ENCODE measurements at regions not wholly inside any gene's neighbourhood (a gene's known extent, or its start where the extent isn't known, plus 50 kb on each side); places are given as distances from the start of the nearest gene placed in this dataset.

- Histone ChIP-seq H2AFZ (ENCODE audit: low read length) (no peak overlapping the region), H4K91ac (replicated peaks; ENCODE audit: insufficient read length, low read length) (no peak overlapping the region), H2BK5ac (ENCODE audit: low read depth, low read length) (no peak overlapping the region), H4K20me1 (replicated peaks in 1 of 2; ENCODE audit: control insufficient read depth in 1 of 2, insufficient read depth in 2 of 2, low read length in 2 of 2) (no peaks in the 10 kb centered on the region), H2BK15ac (ENCODE audit: low read length) (no peak overlapping the region), H2AK5ac (ENCODE audit: low read depth, low read length) (no peak overlapping the region), H4K5ac (ENCODE audit: insufficient read length, low read depth, low read length) (no peak overlapping the region), H3K4ac (replicated peaks; ENCODE audit: insufficient read length, low read depth, low read length) (no peak overlapping the region), H3K18ac (ENCODE audit: extremely low read depth, low read length) (no peak overlapping the region), H3K9ac (replicated peaks in 1 of 4; ENCODE audit: extremely low read depth in 1 of 4, low read depth in 3 of 4, low read length in 3 of 4) (no peak overlapping the region), H3K23ac (ENCODE audit: insufficient read length) (no peak overlapping the region), H3K79me2 (ENCODE audit: control insufficient read depth in 1 of 2, insufficient read depth in 2 of 2, low read length in 2 of 2) (no peaks in the 10 kb centered on the region), H3K36me3 (ENCODE audit: control insufficient read depth in 2 of 4, insufficient read depth in 4 of 4, low read length in 3 of 4) (peaks cover 0 to 8% (median 3%) of the 10 kb centered on the region in 4 experiments; a peak in 3 of 8 replicates), H3K14ac (ENCODE audit: insufficient read length) (no peak overlapping the region), H2BK120ac (replicated peaks; ENCODE audit: low read depth, low read length) (no peak overlapping the region), H3K4me2 (ENCODE audit: insufficient read depth in 1 of 2, low read depth in 2 of 2, low read length in 2 of 2) (no peak overlapping the region), H3K23me2 (ENCODE audit: low read depth, low read length) (no peaks in the 10 kb centered on the region), H3K56ac (replicated peaks; ENCODE audit: insufficient read length, low read depth, low read length) (no peak overlapping the region), H3K4me1 (replicated peaks in 1 of 4; ENCODE audit: control insufficient read depth in 3 of 4, insufficient read depth in 4 of 4, low read length in 3 of 4) (no peaks in the 10 kb centered on the region), H3K27ac (ENCODE audit: low read depth, low read length) (no peak overlapping the region), H3K79me1 (ENCODE audit: low read depth, low read length) (no peaks in the 10 kb centered on the region), H3K27me3 (replicated peaks in 1 of 4; ENCODE audit: control insufficient read depth in 3 of 4, extremely low read depth in 1 of 4, insufficient read depth in 3 of 4, low read length in 3 of 4) (no peaks in the 10 kb centered on the region), H3K9me3 (ENCODE audit: insufficient read depth in 2 of 2, low read depth in 1 of 2, low read length in 1 of 2) (peaks cover 15 to 19% of the 10 kb centered on the region in 2 experiments), H4K8ac (ENCODE audit: extremely low read depth, insufficient read depth, low read length) (no peak overlapping the region), H2BK12ac (ENCODE audit: low read depth, low read length) (no peak overlapping the region), H3K4me3 (ENCODE audit: extremely low read depth in 1 of 4, insufficient read depth in 2 of 4, low read depth in 3 of 4, low read length in 4 of 4) (no peak overlapping the region), H2BK20ac (ENCODE audit: low read length) (no peak overlapping the region)
- DNase-seq (ENCODE audit: low read depth in 1 of 2, low spot score in 2 of 2) (no peak), FAIRE-seq (no peak)
- ChIA-PET CTCF (ENCODE audit: partially characterized antibody) (no interaction called here), POLR2A (ENCODE audit: partially characterized antibody) (no interaction called here)
- 95% methylated on average over 6 of the region's 9 CpGs; no CpG with 5 or more reads in 1 of the 2 experiments for WGBS, 2 experiments (ENCODE audit: extremely low coverage in 1 of 2, insufficient coverage in 1 of 2, insufficient read length in 1 of 2, insufficient replicate concordance in 2 of 2, low coverage in 1 of 2, low lambda C conversion rate in 2 of 2, missing lambda C conversion rate in 1 of 2)
- TF ChIP-seq SRF (IDR thresholded peaks at IDR 0.05; ENCODE audit: low read depth, low read length) (no peak), ATF3 (IDR thresholded peaks at IDR 0.05; ENCODE audit: insufficient read depth, low read depth, low read length) (no peak), GABPA (IDR thresholded peaks at IDR 0.05; ENCODE audit: borderline replicate concordance, insufficient read depth, low read length) (no peak), FOSL1 (IDR thresholded peaks at IDR 0.05; ENCODE audit: insufficient read depth, low read depth, low read length) (no peak), BCL11A (IDR thresholded peaks at IDR 0.05; ENCODE audit: low read depth in 2 of 2, low read length in 2 of 2) (no peak), CBX8 (IDR thresholded peaks at IDR 0.05; ENCODE audit: borderline replicate concordance, low read depth, low read length) (no peak), MAFK (IDR thresholded peaks at IDR 0.05; ENCODE audit: low read depth, low read length) (no peak), RBBP5 (IDR thresholded peaks at IDR 0.05; ENCODE audit: borderline replicate concordance, low read depth, low read length) (no peak), HDAC6 (IDR thresholded peaks at IDR 0.05; ENCODE audit: low read depth, low read length) (no peak), GTF2F1 (IDR thresholded peaks at IDR 0.05; ENCODE audit: borderline replicate concordance, low read depth, low read length) (no peak), RXRA (IDR thresholded peaks at IDR 0.05; ENCODE audit: insufficient read depth, low read depth, low read length) (no peak), USF2 (IDR thresholded peaks at IDR 0.05; ENCODE audit: low read length) (no peak)
Observed at GRCh38 chrX:43328358-43328946, 327.6 kb upstream of the MAOA start.
